ENCODE measurements at regions not wholly inside any gene's neighbourhood (a gene's known extent, or its start where the extent isn't known, plus 50 kb on each side); places are given as distances from the start of the nearest gene placed in this dataset.
A peak's percentile ranks its signal among the peaks of the same experiment; 100 is the strongest.

GRCh38 chr7:108789451-108789850, 219.8 kb downstream of the DNAJB9 start:
- Mint-ChIP-seq H3K4me3 (no peak overlapping the region), H3K4me1 (ENCODE audit: low read depth) (no peaks in the 10 kb centered on the region), H3K9me3 (peaks cover 9% of the 10 kb centered on the region), H3K27ac (no peak overlapping the region), H3K27me3 (no peaks in the 10 kb centered on the region), H3K36me3 (ENCODE audit: low read depth) (no peaks in the 10 kb centered on the region)
- no peak for TF ChIP-seq CTCF (IDR thresholded peaks at IDR 0.05)
- ChIA-PET CTCF (no interaction called here), POLR2A (no interaction called here)
- DNase-seq (no peak), ATAC-seq (no peak)
- intact Hi-C loops (cut with micrococcal nuclease) = no loop called here

GRCh38 chr7:108794466-108794865, 224.8 kb downstream of the DNAJB9 start:
- H3K27me3 Mint-ChIP-seq = no peaks in the 10 kb centered on the region

GRCh38 chr7:108802650-108803049, 233.0 kb downstream of the DNAJB9 start:
- intact Hi-C loops (cut with micrococcal nuclease) = no loop called here
- DNase-seq (no peak), ATAC-seq (no peak)
- no peaks in the 10 kb centered on the region for H3K4me1 Mint-ChIP-seq (ENCODE audit: low read depth)
- no peak overlapping the region for H3K27ac Mint-ChIP-seq
- H3K9me3 Mint-ChIP-seq = no peaks in the 10 kb centered on the region
- H3K4me3 Mint-ChIP-seq = no peak overlapping the region
- ChIA-PET CTCF (no interaction called here), POLR2A (no interaction called here)
- TF ChIP-seq CTCF (IDR thresholded peaks at IDR 0.05) = no peak
- peaks cover 4% of the 10 kb centered on the region for H3K27me3 Mint-ChIP-seq
- no peaks in the 10 kb centered on the region for H3K36me3 Mint-ChIP-seq (ENCODE audit: low read depth)

More at GRCh38 chr7:108794466-108794865, 224.8 kb downstream of the DNAJB9 start:
- Mint-ChIP-seq H3K27ac (no peak overlapping the region), H3K36me3 (ENCODE audit: low read depth) (no peaks in the 10 kb centered on the region), H3K4me3 (no peak overlapping the region), H3K4me1 (ENCODE audit: low read depth) (no peaks in the 10 kb centered on the region), H3K9me3 (peaks cover 7% of the 10 kb centered on the region)
- ATAC-seq = no peak
- DNase-seq = no peak
- ChIA-PET POLR2A (no interaction called here), CTCF (no interaction called here)
- intact Hi-C loops (cut with micrococcal nuclease) = no loop called here
- no peak for TF ChIP-seq CTCF (IDR thresholded peaks at IDR 0.05)

GRCh38 chr7:108805808-108806397, 236.2 kb downstream of the DNAJB9 start:
- DNase-seq (peak; percentile 8), ATAC-seq (no peak)
- H3K27me3 Mint-ChIP-seq = peaks cover 4% of the 10 kb centered on the region
- no peaks in the 10 kb centered on the region for H3K4me1 Mint-ChIP-seq (ENCODE audit: low read depth)
- H3K36me3 Mint-ChIP-seq (ENCODE audit: low read depth) = no peaks in the 10 kb centered on the region
- no peak overlapping the region for H3K4me3 Mint-ChIP-seq
- TF ChIP-seq CTCF (IDR thresholded peaks at IDR 0.05) = peak; percentile 42
- ChIA-PET POLR2A (no interaction called here), CTCF (interaction anchor here (2.5 kb wide), 1 partner anchor 13 kb away, joined by 5 read pairs; no protein-coding TSS in a partner anchor)
- no peak overlapping the region for H3K27ac Mint-ChIP-seq
- intact Hi-C loops (cut with micrococcal nuclease) = no loop called here
- H3K9me3 Mint-ChIP-seq = no peaks in the 10 kb centered on the region

GRCh38 chr7:108808549-108809266, 239.0 kb downstream of the DNAJB9 start:
- intact Hi-C loops (cut with micrococcal nuclease) = no loop called here
- POLR2A ChIA-PET = no interaction called here
- H3K4me1 Mint-ChIP-seq (ENCODE audit: low read depth) = no peaks in the 10 kb centered on the region
- no peak overlapping the region for H3K27ac Mint-ChIP-seq
- H3K27me3 Mint-ChIP-seq = peaks cover 2% of the 10 kb centered on the region
- no peaks in the 10 kb centered on the region for H3K36me3 Mint-ChIP-seq (ENCODE audit: low read depth)
- no peak for TF ChIP-seq CTCF (IDR thresholded peaks at IDR 0.05)
- no peak for ATAC-seq
- CTCF ChIA-PET = interaction anchor here (0.6 to 0.7 kb wide), 2 partner anchors 15 to 301 kb away, joined by 3 read pairs; no protein-coding TSS in a partner anchor
- no peak for DNase-seq
- H3K4me3 Mint-ChIP-seq = no peak overlapping the region
- no peaks in the 10 kb centered on the region for H3K9me3 Mint-ChIP-seq

Measured in activated CD8-positive, alpha-beta T cell treated with anti-CD3 and anti-CD28 coated beads for 36 hours (primary cell).